SK-N-MC (cell line): ENCODE measurements at regions not wholly inside any gene's neighbourhood (a gene's known extent, or its start where the extent isn't known, plus 50 kb on each side); places are given as distances from the start of the nearest gene placed in this dataset.

Experiments
- EZH2 ChIP-seq: fragments of 200-600 bp; sonication (generic); IDR thresholded peaks from one replicate; pipeline ENCODE4 v1.6.1; 2017; ENCODE audit warnings: antibody characterized with exemption
- FOXP2 ChIP-seq: optimal IDR thresholded peaks from 2 replicates; pipeline ENCODE3; 2011; ENCODE audit warnings: mild to moderate bottlenecking, moderate library complexity; ENCODE audit not compliant: insufficient read depth; ENCODE audit errors: extremely low read length, control extremely low read depth
- POLR2AphosphoS5 ChIP-seq: IDR thresholded peaks from 2 replicates; pipeline ENCODE4 v1.6.1; 2012; ENCODE audit warnings: mild to moderate bottlenecking, low read depth, low read length, borderline replicate concordance

GRCh38 chr4:14441561-14441960 lies 560.7 kb upstream of the CPEB2 start:
- no peak for TF ChIP-seq POLR2AphosphoS5
- TF ChIP-seq EZH2: no peak
- no peak for TF ChIP-seq FOXP2
